ENCODE measurements at regions not wholly inside any gene's neighbourhood (a gene's known extent, or its start where the extent isn't known, plus 50 kb on each side); places are given as distances from the start of the nearest gene placed in this dataset.

- TF ChIP-seq GATA2 (IDR thresholded peaks at IDR 0.05; ENCODE audit: low read depth, low read length), result no peak
- no peak for TF ChIP-seq GATA3 (IDR thresholded peaks at IDR 0.05; ENCODE audit: low read depth, low read length)
Observed at GRCh38 chr2:48829569-48829968, 74.0 kb upstream of the LHCGR start.

- TF ChIP-seq GATA2 (IDR thresholded peaks at IDR 0.05; ENCODE audit: low read depth, low read length) (no peak), GATA3 (IDR thresholded peaks at IDR 0.05; ENCODE audit: low read depth, low read length) (no peak)
Observed at GRCh38 chr2:48829036-48829435, 73.5 kb upstream of the LHCGR start.

DNA sequence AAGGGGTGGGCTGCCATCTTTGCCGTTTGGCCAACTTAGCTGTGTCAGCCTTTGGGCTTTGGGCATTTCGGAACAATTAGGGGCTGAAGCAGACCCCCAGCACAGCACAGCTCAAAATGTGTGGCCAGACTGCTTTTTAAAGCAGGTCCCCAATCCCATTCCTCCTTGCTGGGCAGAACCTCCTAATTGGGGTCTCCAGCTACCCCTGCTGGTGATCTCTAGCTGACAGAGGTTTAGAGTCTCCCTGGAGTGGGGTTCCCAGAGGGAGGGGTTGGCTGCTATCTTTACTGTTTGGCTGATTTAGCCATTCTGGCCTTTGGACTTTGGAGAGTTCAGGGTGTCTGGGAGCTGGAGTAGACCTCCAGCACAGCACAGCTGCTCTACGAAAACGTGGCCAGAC, 71.5 kb upstream of the LHCGR start:
- TF ChIP-seq GATA2 (IDR thresholded peaks at IDR 0.05; ENCODE audit: low read depth, low read length) (no peak), GATA3 (IDR thresholded peaks at IDR 0.05; ENCODE audit: low read depth, low read length) (no peak)

GRCh38 chr2:48824116-48824515, 68.6 kb upstream of the LHCGR start:
- TF ChIP-seq GATA3 (IDR thresholded peaks at IDR 0.05; ENCODE audit: low read depth, low read length), result no peak
- no peak for TF ChIP-seq GATA2 (IDR thresholded peaks at IDR 0.05; ENCODE audit: low read depth, low read length)

- TF ChIP-seq GATA3 (IDR thresholded peaks at IDR 0.05; ENCODE audit: low read depth, low read length) (no peak), GATA2 (IDR thresholded peaks at IDR 0.05; ENCODE audit: low read depth, low read length) (no peak)
Observed at GRCh38 chr2:48819206-48819735, 63.7 kb upstream of the LHCGR start.

DNA sequence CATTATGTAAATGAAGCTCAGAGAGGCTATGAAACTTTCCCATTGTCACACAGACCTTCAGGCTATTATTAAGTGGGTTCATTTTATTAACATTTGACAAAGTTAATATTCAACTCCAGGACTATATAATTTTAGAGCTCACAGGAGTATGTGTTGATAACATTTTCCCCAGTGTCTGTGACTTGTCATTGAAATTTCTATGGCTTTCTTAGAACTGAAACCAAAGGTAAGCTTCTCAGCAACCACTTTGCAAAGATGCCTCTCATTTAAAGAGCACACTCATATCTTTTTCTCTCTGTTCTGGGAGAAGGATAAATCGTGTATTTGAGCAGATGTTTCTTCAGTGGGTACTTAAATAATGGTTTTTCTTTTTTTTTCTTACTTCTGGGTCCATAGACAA, 61.8 kb upstream of the LHCGR start:
- no peak for TF ChIP-seq GATA3 (IDR thresholded peaks at IDR 0.05; ENCODE audit: low read depth, low read length)

GRCh38 chr2:48812416-48812815, 56.9 kb upstream of the LHCGR start:
- no peak for TF ChIP-seq GATA3 (IDR thresholded peaks at IDR 0.05; ENCODE audit: low read depth, low read length)

DNA sequence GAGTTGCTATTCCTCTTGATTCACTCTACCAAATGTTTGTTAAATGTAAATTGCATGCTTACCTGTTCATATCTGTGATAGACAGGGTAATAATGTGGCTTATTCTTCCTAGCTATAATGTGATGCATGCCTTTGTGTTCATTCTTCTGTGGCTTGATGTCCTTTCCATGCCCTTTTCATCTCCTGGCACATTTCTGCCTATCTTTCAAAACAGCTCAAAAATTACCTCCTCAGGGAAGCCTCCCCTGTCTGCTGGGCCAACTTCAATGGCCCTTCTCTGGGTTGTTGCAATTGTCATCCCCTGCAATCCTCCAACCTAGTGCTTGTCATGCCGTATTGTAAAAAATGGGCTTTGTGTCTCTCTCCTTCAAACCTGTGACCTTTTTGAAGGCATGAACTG, 52.8 kb upstream of the LHCGR start:
- TF ChIP-seq GATA3 (IDR thresholded peaks at IDR 0.05; ENCODE audit: low read depth, low read length) (no peak), GATA2 (IDR thresholded peaks at IDR 0.05; ENCODE audit: low read depth, low read length) (no peak)
